NCI-H526 treated with DMSO at 0.1 percent for 48 hours (cell line): ENCODE measurements at regions not wholly inside any gene's neighbourhood (a gene's known extent, or its start where the extent isn't known, plus 50 kb on each side); places are given as distances from the start of the nearest gene placed in this dataset.
"Not testable (repeated sequence)": the region's sequence is repeated elsewhere in the genome, so short reads cannot be mapped to it uniquely, and the experiment has no call there.

Experiments
- DNase-seq: peaks from one replicate; lab custom pipeline; 2025; lab: John Stamatoyannopoulos, UW

- DNase-seq: no peak
These were observed 56.5 kb upstream of the ORC5 start for GRCh38 chr7:104264285-104264684.

GRCh38 chr7:104267701-104268368 lies 60.0 kb upstream of the ORC5 start:
- DNase-seq: peak; percentile 26

- no peak for DNase-seq
These were observed 56.5 kb upstream of the LHFPL3 start for GRCh38 chr7:104271948-104272347.

- peak; percentile 72 for DNase-seq
These were observed 55.5 kb upstream of the LHFPL3 start for GRCh38 chr7:104272767-104273384.

GRCh38 chr7:104275900-104276299 lies 52.5 kb upstream of the LHFPL3 start:
- no peak for DNase-seq

- DNase-seq: not testable (repeated sequence)
These were observed 51.7 kb upstream of the LHFPL3 start for GRCh38 chr7:104276730-104277129.
